NCI-H187 treated with DMSO at 0.1 percent for 48 hours (cell line): ENCODE measurements at regions not wholly inside any gene's neighbourhood (a gene's known extent, or its start where the extent isn't known, plus 50 kb on each side); places are given as distances from the start of the nearest gene placed in this dataset.
"Not testable (repeated sequence)": the region's sequence is repeated elsewhere in the genome, so short reads cannot be mapped to it uniquely, and the experiment has no call there.

Experiments
- DNase-seq: peaks from one replicate; lab custom pipeline; 2025; lab: John Stamatoyannopoulos, UW

GRCh38 chr2:129199501-129199900, 780.0 kb upstream of the RAB6C start:
- DNase-seq: no peak

GRCh38 chr2:129201696-129202095, 777.8 kb upstream of the RAB6C start:
- DNase-seq: no peak

- DNase-seq: no peak
Observed at GRCh38 chr2:129203331-129203730, 776.1 kb upstream of the RAB6C start.

GRCh38 chr2:129204581-129204980, 774.9 kb upstream of the RAB6C start:
- not testable (repeated sequence) for DNase-seq

- no peak for DNase-seq
Observed at GRCh38 chr2:129205176-129205575, 774.3 kb upstream of the RAB6C start.

- DNase-seq: no peak
Observed at GRCh38 chr2:129205766-129206165, 773.7 kb upstream of the RAB6C start.

GRCh38 chr2:129212299-129212958, 767.0 kb upstream of the RAB6C start:
- no peak for DNase-seq

- no peak for DNase-seq
Observed at GRCh38 chr2:129224022-129224421, 755.4 kb upstream of the RAB6C start.

- no peak for DNase-seq
Observed at GRCh38 chr2:129224486-129224885, 755.0 kb upstream of the RAB6C start.

GRCh38 chr2:129229196-129229595, 750.3 kb upstream of the RAB6C start:
- no peak for DNase-seq

GRCh38 chr2:129229830-129230441, 749.5 kb upstream of the RAB6C start:
- DNase-seq: no peak

- no peak for DNase-seq
Observed at GRCh38 chr2:129231924-129232323, 747.5 kb upstream of the RAB6C start.

- DNase-seq: no peak
Observed at GRCh38 chr2:129233166-129233565, 746.3 kb upstream of the RAB6C start.

- DNase-seq: no peak
Observed at GRCh38 chr2:129233751-129234406, 745.6 kb upstream of the RAB6C start.

- DNase-seq: no peak
Observed at GRCh38 chr2:129236601-129237000, 742.9 kb upstream of the RAB6C start.

- no peak for DNase-seq
Observed at GRCh38 chr2:129237966-129238725, 741.3 kb upstream of the RAB6C start.

- DNase-seq: no peak
Observed at GRCh38 chr2:129239141-129239540, 740.3 kb upstream of the RAB6C start.

GRCh38 chr2:129240061-129240460, 739.4 kb upstream of the RAB6C start:
- DNase-seq: no peak

GRCh38 chr2:129242269-129242668, 737.2 kb upstream of the RAB6C start:
- DNase-seq: no peak

- DNase-seq: no peak
Observed at GRCh38 chr2:129247751-129248150, 731.7 kb upstream of the RAB6C start.

- DNase-seq: no peak
Observed at GRCh38 chr2:129248198-129248597, 731.3 kb upstream of the RAB6C start.

GRCh38 chr2:129252781-129253460, 726.5 kb upstream of the RAB6C start:
- no peak for DNase-seq
